CD4-positive, alpha-beta T cell (primary cell): ENCODE measurements at regions not wholly inside any gene's neighbourhood (a gene's known extent, or its start where the extent isn't known, plus 50 kb on each side); places are given as distances from the start of the nearest gene placed in this dataset.
"Not testable (repeated sequence)": the region's sequence is repeated elsewhere in the genome, so short reads cannot be mapped to it uniquely, and the experiment has no call there.

Source experiments
- ATAC-seq: fragments of 200-7000 bp; cut with Tn5 transposase; one replicate; pipeline ENCODE4 v1.10.0; 2022; ENCODE audit warnings: mild to moderate bottlenecking; ENCODE audit not compliant: poor library complexity
- CTCF ChIA-PET: fragments of 350-600 bp; sonication (Branson Sonifier 250); formaldehyde crosslinking; loops from one replicate; lab custom pipeline; 2021; ENCODE audit warnings: antibody characterized with exemption, inconsistent platforms; lab: Charles Lee
- POLR2A ChIA-PET: fragments of 350-600 bp; sonication (Branson Sonifier 250); formaldehyde crosslinking; loops from one replicate; lab custom pipeline; 2021; ENCODE audit warnings: antibody characterized with exemption, inconsistent platforms; lab: Charles Lee
- DNase-seq, 14 experiments: peaks; one replicate each; pipeline ENCODE4 v3.0.0-alpha.2; 2013 to 2020; ENCODE audit warnings: mixed read lengths in 2 of 14
- H3K27ac ChIP-seq, 2 donors: one replicate each; pipeline versions ENCODE4 v1.5.1 to v1.7.0; 2013; ENCODE audit warnings: low read length in 2 of 2, low read depth in 1 of 2, mild to moderate bottlenecking in 1 of 2
- H3K27me3 ChIP-seq, 2 experiments: 1 replicate in 1 of 2; 2 replicates in 1 of 2; pipeline versions ENCODE4 v1.6.1 to v1.7.0; 2013; ENCODE audit warnings: low read length in 2 of 2, control low read depth in 1 of 2, mild to moderate bottlenecking in 1 of 2, moderate library complexity in 1 of 2; ENCODE audit not compliant: insufficient read depth in 2 of 2, control insufficient read depth in 1 of 2
- H3K36me3 ChIP-seq: one replicate; pipeline ENCODE4 v1.6.1; 2013; ENCODE audit warnings: low read length, control low read depth; ENCODE audit not compliant: insufficient read depth
- H3K4me1 ChIP-seq: one replicate; pipeline ENCODE4 v1.6.1; 2013; ENCODE audit warnings: low read length, control low read depth; ENCODE audit not compliant: insufficient read depth
- H3K4me3 ChIP-seq: one replicate; pipeline ENCODE4 v1.5.1; 2013; ENCODE audit warnings: mild to moderate bottlenecking, low read length, moderate library complexity
- H3K9me3 ChIP-seq, 2 experiments: 1 replicate in 1 of 2; 2 replicates in 1 of 2; pipeline versions ENCODE4 v1.6.1 to v1.7.0; 2013; ENCODE audit warnings: low read length in 2 of 2, mild to moderate bottlenecking in 2 of 2, control low read depth in 1 of 2, moderate library complexity in 1 of 2; ENCODE audit not compliant: control insufficient read depth in 1 of 2, insufficient read depth in 1 of 2
- H3K27ac Mint-ChIP-seq: one replicate; pipeline ENCODE4 v1.8.0; 2020; ENCODE audit warnings: mixed read lengths
- H3K27me3 Mint-ChIP-seq: one replicate; pipeline ENCODE4 v1.8.0; 2021; ENCODE audit warnings: mixed read lengths
- H3K36me3 Mint-ChIP-seq: one replicate; pipeline ENCODE4 v1.8.0; 2021; ENCODE audit warnings: low read depth, mixed read lengths
- H3K4me1 Mint-ChIP-seq: one replicate; pipeline ENCODE4 v1.8.0; 2021; ENCODE audit warnings: low read depth, mixed read lengths
- H3K4me3 Mint-ChIP-seq: one replicate; pipeline ENCODE4 v1.8.0; 2020; ENCODE audit warnings: mild to moderate bottlenecking, mixed read lengths
- H3K9me3 Mint-ChIP-seq: one replicate; pipeline ENCODE4 v1.8.0; 2020; ENCODE audit warnings: mixed read lengths
- intact Hi-C, 2 experiments: fragments of 100-400 bp; cut with DNase I in 1 of 2; cut with micrococcal nuclease in 1 of 2; formaldehyde crosslinking; loops; one replicate each; pipeline versions ENCODE4 v1.15.1 to v1.9.0; 2023 to 2025; cut with DNase I, micrococcal nuclease
- TF ChIP-seq, protein P1 (sequence below): fragments of 200-600 bp; IDR thresholded peaks from one replicate; pipeline ENCODE4 v1.8.0; 2022; ENCODE audit warnings: antibody characterized with exemption, mild to moderate bottlenecking

- H3K4me3 Mint-ChIP-seq: no peak overlapping the region
- Histone ChIP-seq H3K36me3 (no peaks in the 10 kb centered on the region), H3K27ac (no peak overlapping the region), H3K4me1 (no peaks in the 10 kb centered on the region), H3K4me3 (no peak overlapping the region), H3K27me3 (no peaks in the 10 kb centered on the region), H3K9me3 (peaks cover 0 to 7% of the 10 kb centered on the region in 2 experiments)
- no peaks in the 10 kb centered on the region for H3K36me3 Mint-ChIP-seq
- ChIA-PET POLR2A (no interaction called here), CTCF (no interaction called here)
- H3K27me3 Mint-ChIP-seq: peaks cover 5% of the 10 kb centered on the region
- H3K9me3 Mint-ChIP-seq: no peaks in the 10 kb centered on the region
- no peaks in the 10 kb centered on the region for H3K4me1 Mint-ChIP-seq
- intact Hi-C loops: no loop called here
- DNase-seq: no peak
- no peak for ATAC-seq
- TF ChIP-seq, protein P1, sequence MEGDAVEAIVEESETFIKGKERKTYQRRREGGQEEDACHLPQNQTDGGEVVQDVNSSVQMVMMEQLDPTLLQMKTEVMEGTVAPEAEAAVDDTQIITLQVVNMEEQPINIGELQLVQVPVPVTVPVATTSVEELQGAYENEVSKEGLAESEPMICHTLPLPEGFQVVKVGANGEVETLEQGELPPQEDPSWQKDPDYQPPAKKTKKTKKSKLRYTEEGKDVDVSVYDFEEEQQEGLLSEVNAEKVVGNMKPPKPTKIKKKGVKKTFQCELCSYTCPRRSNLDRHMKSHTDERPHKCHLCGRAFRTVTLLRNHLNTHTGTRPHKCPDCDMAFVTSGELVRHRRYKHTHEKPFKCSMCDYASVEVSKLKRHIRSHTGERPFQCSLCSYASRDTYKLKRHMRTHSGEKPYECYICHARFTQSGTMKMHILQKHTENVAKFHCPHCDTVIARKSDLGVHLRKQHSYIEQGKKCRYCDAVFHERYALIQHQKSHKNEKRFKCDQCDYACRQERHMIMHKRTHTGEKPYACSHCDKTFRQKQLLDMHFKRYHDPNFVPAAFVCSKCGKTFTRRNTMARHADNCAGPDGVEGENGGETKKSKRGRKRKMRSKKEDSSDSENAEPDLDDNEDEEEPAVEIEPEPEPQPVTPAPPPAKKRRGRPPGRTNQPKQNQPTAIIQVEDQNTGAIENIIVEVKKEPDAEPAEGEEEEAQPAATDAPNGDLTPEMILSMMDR: no peak
- no peak overlapping the region for H3K27ac Mint-ChIP-seq
These were observed 122.4 kb downstream of the PHETA1 start for GRCh38 chr12:111246477-111247011.

GRCh38 chr12:111245701-111246476, 123.0 kb downstream of the PHETA1 start:
- DNase-seq: no peak
- ChIA-PET CTCF (no interaction called here), POLR2A (interaction anchor here (0.6 kb wide), 1 partner anchor 35 kb away, joined by 3 read pairs; no protein-coding TSS in a partner anchor)
- Histone ChIP-seq H3K36me3 (no peaks in the 10 kb centered on the region), H3K27me3 (no peaks in the 10 kb centered on the region), H3K27ac (no peak overlapping the region), H3K4me1 (no peaks in the 10 kb centered on the region), H3K4me3 (no peak overlapping the region), H3K9me3 (peaks cover 0 to 9% of the 10 kb centered on the region in 2 experiments)
- no peaks in the 10 kb centered on the region for H3K4me1 Mint-ChIP-seq
- TF ChIP-seq, protein P1: no peak
- intact Hi-C loops: no loop called here
- no peak overlapping the region for H3K27ac Mint-ChIP-seq
- H3K9me3 Mint-ChIP-seq: no peaks in the 10 kb centered on the region
- no peak overlapping the region for H3K4me3 Mint-ChIP-seq
- H3K36me3 Mint-ChIP-seq: no peaks in the 10 kb centered on the region
- H3K27me3 Mint-ChIP-seq: peaks cover under 1% of the 10 kb centered on the region
- no peak for ATAC-seq

- no peaks in the 10 kb centered on the region for H3K27me3 ChIP-seq
- H3K27ac ChIP-seq: no peak overlapping the region
- peaks cover 0 to 9% of the 10 kb centered on the region in 2 experiments for H3K9me3 ChIP-seq
- CTCF ChIA-PET: no interaction called here
- DNase-seq (no peak), ATAC-seq (no peak)
- TF ChIP-seq, protein P1: no peak
- no peaks in the 10 kb centered on the region for H3K9me3 Mint-ChIP-seq
- no peaks in the 10 kb centered on the region for H3K36me3 ChIP-seq
- H3K4me3 Mint-ChIP-seq: no peak overlapping the region
- POLR2A ChIA-PET: no interaction called here
- H3K4me3 ChIP-seq: no peak overlapping the region
- H3K4me1 ChIP-seq: no peaks in the 10 kb centered on the region
- H3K4me1 Mint-ChIP-seq: no peaks in the 10 kb centered on the region
- intact Hi-C loops: no loop called here
- no peaks in the 10 kb centered on the region for H3K27me3 Mint-ChIP-seq
- no peak overlapping the region for H3K27ac Mint-ChIP-seq
- no peaks in the 10 kb centered on the region for H3K36me3 Mint-ChIP-seq
These were observed 124.2 kb downstream of the PHETA1 start for GRCh38 chr12:111244673-111245072.

DNA sequence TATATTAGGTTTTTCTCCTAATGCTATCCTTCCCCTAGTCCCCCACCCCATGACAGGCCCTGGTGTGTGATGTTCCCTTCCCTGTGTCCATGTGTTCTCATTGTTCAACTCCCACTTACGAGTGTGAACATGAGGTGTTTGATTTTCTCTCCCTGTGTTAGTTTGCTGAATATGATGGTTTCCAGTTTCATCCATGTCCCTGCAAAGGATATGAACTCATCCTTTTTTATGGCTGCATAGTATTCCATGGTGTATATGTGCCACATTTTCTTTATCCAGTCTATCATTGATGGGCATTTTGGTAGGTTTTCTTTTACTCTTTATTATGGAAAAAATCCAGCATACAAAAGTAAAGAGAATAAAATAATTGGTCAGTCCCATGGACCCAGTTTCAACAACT, 126.1 kb downstream of the PHETA1 start:
- H3K4me1 ChIP-seq, DNase-seq, H3K4me1 Mint-ChIP-seq, H3K4me3 Mint-ChIP-seq, H3K27me3 Mint-ChIP-seq, H3K36me3 ChIP-seq, intact Hi-C loops, H3K9me3 ChIP-seq, CTCF ChIA-PET, H3K4me3 ChIP-seq, H3K9me3 Mint-ChIP-seq, H3K27ac Mint-ChIP-seq, H3K27ac ChIP-seq, H3K27me3 ChIP-seq, ATAC-seq, POLR2A ChIA-PET, H3K36me3 Mint-ChIP-seq: not testable (repeated sequence)
